SK-N-SH (cell line): ENCODE measurements at regions not wholly inside any gene's neighbourhood (a gene's known extent, or its start where the extent isn't known, plus 50 kb on each side); places are given as distances from the start of the nearest gene placed in this dataset.

Experiments used
- CTCF ChIA-PET: fragments of 300-600, 350-600 bp; formaldehyde crosslinking; extraction: SDS; loops from one replicate; lab custom pipeline; 2021; lab: Yijun Ruan, JAX
- POLR2A ChIA-PET: fragments of 350-600 bp; sonication (Branson Sonifier 250); formaldehyde crosslinking; extraction: SDS; loops from one replicate; lab custom pipeline; 2020; ENCODE audit warnings: antibody characterized with exemption, inconsistent platforms; lab: Yijun Ruan, JAX
- DNase-seq: peaks from one replicate; pipeline ENCODE4 v3.0.0; 2012
- H2AFZ ChIP-seq: fragments of 200-600 bp; sonication (generic); 2 replicates; pipeline ENCODE4 v1.8.1; 2016; ENCODE audit warnings: antibody characterized with exemption, mild to moderate bottlenecking, low read depth
- H3F3A ChIP-seq: fragments of 200-600 bp; sonication (generic); replicated peaks from 2 replicates; pipeline ENCODE3; 2016; ENCODE audit warnings: antibody characterized with exemption, mild to moderate bottlenecking; ENCODE audit not compliant: insufficient read depth
- H3K27ac ChIP-seq, 2 experiments: fragments of 200-500 bp in 1 of 2; fragments of 200-600 bp in 1 of 2; sonication (Bioruptor generic) in 1 of 2; sonication (generic), shearing (Covaris generic) in 1 of 2; 2 replicates each; pipeline versions ENCODE4 v1.5.1 to v1.6.1; 2014 to 2016; ENCODE audit warnings: low read depth in 2 of 2, inconsistent platforms in 1 of 2, low read length in 1 of 2, mild to moderate bottlenecking in 1 of 2, mixed read lengths in 1 of 2
- H3K27me3 ChIP-seq: fragments of 200-600 bp; sonication (generic), shearing (Covaris generic); 2 replicates; pipeline ENCODE4 v1.6.1; 2016; ENCODE audit warnings: mixed run types; ENCODE audit not compliant: insufficient read depth
- H3K36me3 ChIP-seq, 2 experiments: fragments of 200-500 bp in 1 of 2; fragments of 200-600 bp in 1 of 2; sonication (Bioruptor generic) in 1 of 2; sonication (generic) in 1 of 2; replicated peaks in 1 of 2; 2 replicates each; pipeline versions ENCODE3 to v1.5.1; 2014 to 2016; ENCODE audit warnings: low read length in 1 of 2, mild to moderate bottlenecking in 1 of 2; ENCODE audit not compliant: insufficient read depth in 2 of 2, control insufficient read depth in 1 of 2
- H3K4me1 ChIP-seq, 2 experiments: fragments of 200-500 bp in 1 of 2; fragments of 200-600 bp in 1 of 2; sonication (Bioruptor generic) in 1 of 2; sonication (generic), shearing (Covaris generic) in 1 of 2; 2 replicates each; pipeline versions ENCODE4 v1.5.1 to v1.6.1; 2014 to 2016; ENCODE audit warnings: low read depth in 1 of 2, low read length in 1 of 2, mixed run types in 1 of 2; ENCODE audit not compliant: insufficient read depth in 2 of 2, control insufficient read depth in 1 of 2
- H3K4me2 ChIP-seq: fragments of 200-600 bp; sonication (generic), shearing (Covaris generic); 2 replicates; pipeline ENCODE4 v1.6.1; 2017; ENCODE audit warnings: mixed run types
- H3K4me3 ChIP-seq, 2 experiments: fragments of 200-500 bp in 1 of 2; fragments of 200-600 bp in 1 of 2; sonication (Bioruptor generic) in 1 of 2; sonication (generic), shearing (Covaris generic) in 1 of 2; 2 replicates each; pipeline versions ENCODE4 v1.5.1 to v1.8.1; 2014 to 2016; ENCODE audit warnings: low read depth in 2 of 2, inconsistent platforms in 1 of 2, low read length in 1 of 2, mild to moderate bottlenecking in 1 of 2, mixed read lengths in 1 of 2, moderate library complexity in 1 of 2
- H3K79me2 ChIP-seq: fragments of 200-600 bp; sonication (generic); 2 replicates; pipeline ENCODE4 v1.8.1; 2017; ENCODE audit warnings: mild to moderate bottlenecking; ENCODE audit not compliant: insufficient read depth
- H3K9ac ChIP-seq: fragments of 200-600 bp; sonication (generic); 2 replicates; pipeline ENCODE4 v1.6.1; 2017; ENCODE audit warnings: mixed run types
- H3K9me2 ChIP-seq: fragments of 200-600 bp; sonication (generic); 2 replicates; pipeline ENCODE4 v1.6.1; 2017; ENCODE audit warnings: mixed run types
- H3K9me3 ChIP-seq: fragments of 200-600 bp; sonication (generic); 2 replicates; pipeline ENCODE4 v1.6.1; 2017; ENCODE audit warnings: mixed run types, mild to moderate bottlenecking, moderate library complexity
- H4K20me1 ChIP-seq: fragments of 200-600 bp; sonication (generic); 2 replicates; pipeline ENCODE4 v1.6.1; 2017; ENCODE audit warnings: mild to moderate bottlenecking, mixed run types; ENCODE audit not compliant: insufficient read depth
- ELF1 ChIP-seq: IDR thresholded peaks from 2 replicates; pipeline ENCODE4 v1.4.0; 2012
- EP300 ChIP-seq, 2 experiments: IDR thresholded peaks; 2 replicates each; pipeline versions ENCODE4 v1.4.0 to v1.6.1; 2012; ENCODE audit warnings: borderline replicate concordance in 1 of 2, low read depth in 1 of 2, low read length in 1 of 2
- EZH2phosphoT487 ChIP-seq: fragments of 200-600 bp; sonication (generic); IDR thresholded peaks from 2 replicates; pipeline ENCODE4 v1.6.1; 2017; ENCODE audit warnings: low read depth, mixed run types, mild to moderate bottlenecking, antibody characterized with exemption, moderate library complexity, borderline replicate concordance
- FOSL2 ChIP-seq: IDR thresholded peaks from 2 replicates; pipeline ENCODE4 v1.4.0; 2012; ENCODE audit warnings: low read depth, mild to moderate bottlenecking, moderate library complexity, borderline replicate concordance
- FOXM1 ChIP-seq: IDR thresholded peaks from 2 replicates; pipeline ENCODE4 v1.4.0; 2012; ENCODE audit warnings: low read depth, mild to moderate bottlenecking
- GABPA ChIP-seq: IDR thresholded peaks from 2 replicates; pipeline ENCODE4 v1.4.0; 2012; ENCODE audit warnings: low read depth, mild to moderate bottlenecking
- GATA2 ChIP-seq: sonication (generic); formaldehyde crosslinking; IDR thresholded peaks from 2 replicates; pipeline ENCODE4 v1.5.0; 2020; ENCODE audit warnings: mild to moderate bottlenecking, missing genetic modification reagents
- IRF3 ChIP-seq: fragments of 150-350 bp; IDR thresholded peaks from 2 replicates; pipeline ENCODE4 v1.6.1; 2016; ENCODE audit warnings: mild to moderate bottlenecking, low read depth, low read length
- JUND ChIP-seq: IDR thresholded peaks from 2 replicates; pipeline ENCODE4 v1.4.0; 2012
- MEF2A ChIP-seq: IDR thresholded peaks from 2 replicates; pipeline ENCODE4 v1.4.0; 2012; ENCODE audit warnings: low read depth, borderline replicate concordance
- MXI1 ChIP-seq: IDR thresholded peaks from 2 replicates; pipeline ENCODE4 v1.6.1; 2012; ENCODE audit warnings: mild to moderate bottlenecking, low read depth, low read length, improper control_type of control experiment
- NFIC ChIP-seq: IDR thresholded peaks from 2 replicates; pipeline ENCODE4 v1.4.0; 2012; ENCODE audit warnings: borderline replicate concordance
- POLR2AphosphoS5 ChIP-seq: IDR thresholded peaks from 2 replicates; pipeline ENCODE4 v1.6.1; 2012; ENCODE audit warnings: low read depth, low read length
- RCOR1 ChIP-seq: fragments of 150-350 bp; IDR thresholded peaks from 2 replicates; pipeline ENCODE4 v1.6.1; 2017; ENCODE audit warnings: antibody characterized with exemption, low read length
- REST ChIP-seq: IDR thresholded peaks from 2 replicates; pipeline ENCODE4 v1.6.1; 2012; ENCODE audit warnings: mild to moderate bottlenecking, low read depth, low read length, moderate library complexity
- SIN3A ChIP-seq: IDR thresholded peaks from 2 replicates; pipeline ENCODE4 v1.6.1; 2012; ENCODE audit warnings: low read depth, mild to moderate bottlenecking, low read length, moderate library complexity, borderline replicate concordance
- TAF1 ChIP-seq: IDR thresholded peaks from 2 replicates; pipeline ENCODE4 v1.6.1; 2012; ENCODE audit warnings: low read depth, mild to moderate bottlenecking, low read length, moderate library complexity, borderline replicate concordance
- TEAD4 ChIP-seq: IDR thresholded peaks from 2 replicates; pipeline ENCODE4 v1.4.0; 2012; ENCODE audit warnings: mild to moderate bottlenecking, borderline replicate concordance; ENCODE audit not compliant: insufficient read depth
- USF1 ChIP-seq: IDR thresholded peaks from 2 replicates; pipeline ENCODE4 v1.4.0; 2012; ENCODE audit warnings: low read depth, borderline replicate concordance
- USF2 ChIP-seq: fragments of 150-350 bp; IDR thresholded peaks from 2 replicates; pipeline ENCODE4 v1.6.1; 2017; ENCODE audit warnings: antibody characterized with exemption, low read length, low read depth, borderline replicate concordance
- WGBS: methylation state at CpG from one replicate; pipeline ENCODE4 v1.1.6; 2017; ENCODE audit warnings: low lambda C conversion rate; 5-methylcytosine and 5-hydroxymethylcytosine counted together

GRCh38 chr1:87612956-87613355 is 284.3 kb downstream of the LMO4 start (continued):
- no peak for TF ChIP-seq REST
- TF ChIP-seq EP300 (IDR thresholded peaks at IDR 0.05; ENCODE audit: borderline replicate concordance in 1 of 2, low read depth in 1 of 2, low read length in 1 of 2): no peak
- no peak for TF ChIP-seq USF1
- TF ChIP-seq GATA2 (CRISPR knock-in tag): no peak
- no peak for TF ChIP-seq ELF1
- TF ChIP-seq FOXM1: no peak
- TF ChIP-seq USF2: no peak
- TF ChIP-seq, all 33 proteins: peak for 0

- no peak overlapping the region for H2AFZ ChIP-seq
- no peaks in the 10 kb centered on the region for H3K36me3 ChIP-seq
- no peak overlapping the region for H3K9ac ChIP-seq
- no peaks in the 10 kb centered on the region for H3K27me3 ChIP-seq
- H4K20me1 ChIP-seq: no peaks in the 10 kb centered on the region
- WGBS: 79% methylated on average over 2 of the region's 2 CpGs
- no peaks in the 10 kb centered on the region for H3K79me2 ChIP-seq
- H3F3A ChIP-seq: no peaks in the 10 kb centered on the region
- H3K4me2 ChIP-seq: no peak overlapping the region
- no peaks in the 10 kb centered on the region for H3K9me3 ChIP-seq
- no peaks in the 10 kb centered on the region for H3K9me2 ChIP-seq
- DNase-seq: no peak
- CTCF ChIA-PET: no interaction called here
- H3K4me3 ChIP-seq: no peak overlapping the region
- no peak overlapping the region for H3K27ac ChIP-seq
- POLR2A ChIA-PET: no interaction called here
- no peaks in the 10 kb centered on the region for H3K4me1 ChIP-seq
- TF ChIP-seq FOSL2 (no peak), RCOR1 (no peak), MXI1 (no peak), SIN3A (no peak), NFIC (no peak), FOXM1 (no peak), MEF2A (no peak), GATA2 (CRISPR knock-in tag) (no peak), JUND (no peak), GABPA (no peak), REST (no peak), USF2 (no peak), EZH2phosphoT487 (no peak), TAF1 (no peak), TEAD4 (no peak), IRF3 (no peak), POLR2AphosphoS5 (no peak), ELF1 (no peak)
These were observed 286.8 kb downstream of the LMO4 start for GRCh38 chr1:87615491-87615890.
